ENCODE measurements at regions not wholly inside any gene's neighbourhood (a gene's known extent, or its start where the extent isn't known, plus 50 kb on each side); places are given as distances from the start of the nearest gene placed in this dataset.

- no peak for DNase-seq
Observed at GRCh38 chr18:40932862-40933261, 1022.2 kb upstream of the PIK3C3 start.

- no peak for DNase-seq
Observed at GRCh38 chr18:40930211-40930882, 1024.7 kb upstream of the PIK3C3 start.

GRCh38 chr18:40929399-40929798 lies 1025.6 kb upstream of the PIK3C3 start:
- DNase-seq = no peak

GRCh38 chr18:40926679-40927078 lies 1028.4 kb upstream of the PIK3C3 start:
- no peak for DNase-seq

GRCh38 chr18:40925071-40925541 lies 1029.9 kb upstream of the PIK3C3 start:
- no peak for DNase-seq

- DNase-seq = no peak
Observed at GRCh38 chr18:40921845-40922629, 1033.0 kb upstream of the PIK3C3 start.

- DNase-seq = no peak
Observed at GRCh38 chr18:40917056-40917455, 1038.0 kb upstream of the PIK3C3 start.

GRCh38 chr18:40915724-40916123 lies 1039.3 kb upstream of the PIK3C3 start:
- DNase-seq = no peak

- no peak for DNase-seq
Observed at GRCh38 chr18:40911582-40912254, 1043.3 kb upstream of the PIK3C3 start.

- no peak for DNase-seq
Observed at GRCh38 chr18:40911041-40911440, 1044.0 kb upstream of the PIK3C3 start.

- no peak for DNase-seq
Observed at GRCh38 chr18:40907842-40908241, 1047.2 kb upstream of the PIK3C3 start.

GRCh38 chr18:40904295-40904694 lies 1050.7 kb upstream of the PIK3C3 start:
- no peak for DNase-seq

GRCh38 chr18:40902436-40902835 lies 1052.6 kb upstream of the PIK3C3 start:
- no peak for DNase-seq

GRCh38 chr18:40897884-40898283 lies 1057.2 kb upstream of the PIK3C3 start:
- DNase-seq = no peak

- DNase-seq = no peak
Observed at GRCh38 chr18:40883271-40883670, 1071.8 kb upstream of the PIK3C3 start.

GRCh38 chr18:40882468-40882867 lies 1072.6 kb upstream of the PIK3C3 start:
- no peak for DNase-seq

GRCh38 chr18:40878371-40878770 lies 1076.7 kb upstream of the PIK3C3 start:
- no peak for DNase-seq

- no peak for DNase-seq
Observed at GRCh38 chr18:40877096-40877495, 1077.9 kb upstream of the PIK3C3 start.

- DNase-seq = no peak
Observed at GRCh38 chr18:40875101-40875615, 1079.9 kb upstream of the PIK3C3 start.

- DNase-seq = no peak
Observed at GRCh38 chr18:40874233-40874632, 1080.8 kb upstream of the PIK3C3 start.

- DNase-seq = no peak
Observed at GRCh38 chr18:40868110-40868858, 1086.8 kb upstream of the PIK3C3 start.

GRCh38 chr18:40867459-40867858 lies 1087.6 kb upstream of the PIK3C3 start:
- DNase-seq = no peak

GRCh38 chr18:40866968-40867367 lies 1088.1 kb upstream of the PIK3C3 start:
- DNase-seq = no peak
